ENCODE measurements at regions not wholly inside any gene's neighbourhood (a gene's known extent, or its start where the extent isn't known, plus 50 kb on each side); places are given as distances from the start of the nearest gene placed in this dataset.

DNA sequence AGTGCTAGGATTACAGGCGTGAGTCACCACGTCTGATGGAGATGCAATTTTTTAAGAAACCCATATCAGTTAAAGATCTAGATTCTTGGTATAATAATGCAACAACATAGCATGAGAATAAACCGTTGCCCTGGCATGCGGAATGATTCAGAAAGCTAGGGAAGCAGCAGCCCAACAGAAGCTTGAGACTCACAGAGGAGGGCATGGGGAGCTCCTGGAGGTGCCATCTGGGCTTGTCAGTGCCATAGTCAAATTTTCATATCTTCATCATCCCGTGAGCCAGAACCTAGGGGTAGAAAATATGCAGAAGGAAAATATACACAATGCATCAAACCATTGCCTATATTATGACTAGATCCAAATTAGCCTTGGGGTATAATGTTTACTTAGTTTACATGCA is 118.7 kb upstream of the ADAMTS16 start:
- no peak for TF ChIP-seq POLR2A (IDR thresholded peaks at IDR 0.05)
- TF ChIP-seq, protein P1, sequence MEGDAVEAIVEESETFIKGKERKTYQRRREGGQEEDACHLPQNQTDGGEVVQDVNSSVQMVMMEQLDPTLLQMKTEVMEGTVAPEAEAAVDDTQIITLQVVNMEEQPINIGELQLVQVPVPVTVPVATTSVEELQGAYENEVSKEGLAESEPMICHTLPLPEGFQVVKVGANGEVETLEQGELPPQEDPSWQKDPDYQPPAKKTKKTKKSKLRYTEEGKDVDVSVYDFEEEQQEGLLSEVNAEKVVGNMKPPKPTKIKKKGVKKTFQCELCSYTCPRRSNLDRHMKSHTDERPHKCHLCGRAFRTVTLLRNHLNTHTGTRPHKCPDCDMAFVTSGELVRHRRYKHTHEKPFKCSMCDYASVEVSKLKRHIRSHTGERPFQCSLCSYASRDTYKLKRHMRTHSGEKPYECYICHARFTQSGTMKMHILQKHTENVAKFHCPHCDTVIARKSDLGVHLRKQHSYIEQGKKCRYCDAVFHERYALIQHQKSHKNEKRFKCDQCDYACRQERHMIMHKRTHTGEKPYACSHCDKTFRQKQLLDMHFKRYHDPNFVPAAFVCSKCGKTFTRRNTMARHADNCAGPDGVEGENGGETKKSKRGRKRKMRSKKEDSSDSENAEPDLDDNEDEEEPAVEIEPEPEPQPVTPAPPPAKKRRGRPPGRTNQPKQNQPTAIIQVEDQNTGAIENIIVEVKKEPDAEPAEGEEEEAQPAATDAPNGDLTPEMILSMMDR (IDR thresholded peaks at IDR 0.05), result no peak
- DNase-seq (ENCODE audit: low spot score in 2 of 2), result no peak
- intact Hi-C loops (cut with DNase I; ENCODE audit: low total_unique reads), result no loop called here
- H3K4me3 ChIP-seq (ENCODE audit: low read depth, poor library complexity, severe bottlenecking), result no peak overlapping the region
- WGBS, 2 donors, result 71 to 82% methylated on average over 5 of the region's 5 CpGs

DNA sequence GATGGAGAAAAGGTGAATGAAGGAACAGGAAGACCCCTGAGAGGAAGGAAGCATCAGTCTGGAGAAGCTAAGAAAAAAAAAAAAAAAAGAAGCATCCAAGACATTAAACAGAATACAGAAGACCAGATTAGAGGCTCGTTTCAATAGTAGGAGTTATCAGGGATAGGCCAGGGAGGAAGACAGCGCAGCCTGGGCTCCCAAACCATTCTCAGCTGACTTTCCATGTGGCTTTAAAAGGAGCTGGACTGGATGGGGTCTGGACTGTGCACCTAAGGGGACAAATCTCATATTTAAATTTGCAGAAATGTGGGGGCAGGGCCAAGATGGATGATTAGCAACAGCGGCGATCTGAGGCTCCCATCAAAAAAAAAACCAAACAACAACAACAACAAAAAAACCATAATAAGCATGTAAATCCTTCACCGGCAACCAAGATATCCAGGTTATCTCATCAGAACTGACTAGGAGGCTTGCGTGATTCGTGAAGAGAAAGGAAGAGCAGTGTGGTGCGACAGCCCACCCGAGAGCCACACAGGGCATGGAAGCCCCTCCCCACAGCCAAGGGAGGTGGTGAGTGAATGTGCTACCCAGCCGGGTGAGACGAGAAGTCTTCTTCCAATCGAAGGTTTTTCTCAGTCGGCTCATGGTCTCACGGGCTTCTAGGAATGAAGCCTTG is 114.9 kb upstream of the ADAMTS16 start:
- DNase-seq (ENCODE audit: low spot score in 2 of 2), result no peak
- no peak overlapping the region for H3K4me3 ChIP-seq (ENCODE audit: low read depth, poor library complexity, severe bottlenecking)
- TF ChIP-seq, protein P1 (IDR thresholded peaks at IDR 0.05), result no peak
- no peak for TF ChIP-seq POLR2A (IDR thresholded peaks at IDR 0.05)
- 91 to 92% methylated on average over 14 of the region's 14 CpGs for WGBS, 2 donors
- intact Hi-C loops (cut with DNase I; ENCODE audit: low total_unique reads), result no loop called here

DNA sequence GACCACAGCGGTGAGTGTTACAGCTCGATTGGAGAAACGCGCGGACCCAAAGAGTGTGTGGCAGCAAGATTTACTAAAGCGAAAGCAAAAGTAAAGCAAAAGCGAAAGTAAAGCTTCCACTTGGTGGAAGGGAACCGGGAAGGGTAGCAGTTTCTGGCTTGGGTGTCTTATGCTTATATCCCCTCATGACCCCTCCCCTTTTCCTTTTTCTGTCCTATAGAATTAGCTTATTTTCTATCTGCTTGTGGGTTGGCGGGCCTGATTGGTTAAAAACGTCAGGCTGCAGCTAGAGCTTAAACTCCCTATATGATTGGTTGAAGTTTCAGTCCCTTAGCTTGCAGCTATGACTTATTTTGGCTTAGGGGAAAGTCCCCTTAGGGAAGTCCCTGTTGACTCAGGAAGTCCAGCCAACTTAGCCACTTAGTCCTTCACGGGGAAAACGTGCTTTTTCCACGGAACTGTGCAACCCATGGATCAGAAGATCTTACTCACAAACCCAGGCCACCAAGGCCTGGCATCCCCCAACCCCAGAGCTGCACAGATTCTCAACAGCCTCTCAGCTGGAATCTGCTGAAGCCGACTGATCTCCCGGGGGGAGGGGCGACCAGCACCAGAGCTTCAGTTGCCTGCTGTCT is 114.2 kb upstream of the ADAMTS16 start:
- DNase-seq (ENCODE audit: low spot score in 2 of 2), result no peak
- intact Hi-C loops (cut with DNase I; ENCODE audit: low total_unique reads), result no loop called here
- no peak overlapping the region for H3K4me3 ChIP-seq (ENCODE audit: low read depth, poor library complexity, severe bottlenecking)
- no peak for TF ChIP-seq POLR2A (IDR thresholded peaks at IDR 0.05)
- TF ChIP-seq, protein P1 (IDR thresholded peaks at IDR 0.05), result no peak
- WGBS, 2 donors, result 71 to 82% methylated on average over 15 to 16 of the region's 16 CpGs

DNA sequence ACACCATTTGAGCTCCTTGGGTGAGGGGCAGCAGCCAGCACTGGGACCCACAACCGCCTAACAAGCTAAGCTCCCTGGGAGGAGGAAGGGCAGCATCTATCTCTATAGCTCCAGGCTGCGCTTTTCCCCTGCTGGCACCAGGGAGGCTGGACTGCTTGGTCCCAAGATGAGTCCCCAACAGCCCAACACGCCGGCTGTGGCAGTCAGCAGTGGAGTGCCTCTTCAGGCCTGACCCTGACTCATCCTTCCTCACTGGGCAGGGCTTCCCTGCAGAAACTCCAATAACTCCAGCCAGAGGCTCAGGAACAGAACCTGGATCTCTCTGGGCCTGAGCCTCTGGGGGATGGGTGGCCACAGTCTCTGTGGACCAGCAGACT is 113.7 kb upstream of the ADAMTS16 start:
- 77 to 96% methylated on average over 3 to 4 of the region's 4 CpGs for WGBS, 2 donors
- TF ChIP-seq, protein P1 (IDR thresholded peaks at IDR 0.05), result no peak
- TF ChIP-seq POLR2A (IDR thresholded peaks at IDR 0.05), result no peak
- no peak for DNase-seq (ENCODE audit: low spot score in 2 of 2)
- no peak overlapping the region for H3K4me3 ChIP-seq (ENCODE audit: low read depth, poor library complexity, severe bottlenecking)
- intact Hi-C loops (cut with DNase I; ENCODE audit: low total_unique reads), result no loop called here

DNA sequence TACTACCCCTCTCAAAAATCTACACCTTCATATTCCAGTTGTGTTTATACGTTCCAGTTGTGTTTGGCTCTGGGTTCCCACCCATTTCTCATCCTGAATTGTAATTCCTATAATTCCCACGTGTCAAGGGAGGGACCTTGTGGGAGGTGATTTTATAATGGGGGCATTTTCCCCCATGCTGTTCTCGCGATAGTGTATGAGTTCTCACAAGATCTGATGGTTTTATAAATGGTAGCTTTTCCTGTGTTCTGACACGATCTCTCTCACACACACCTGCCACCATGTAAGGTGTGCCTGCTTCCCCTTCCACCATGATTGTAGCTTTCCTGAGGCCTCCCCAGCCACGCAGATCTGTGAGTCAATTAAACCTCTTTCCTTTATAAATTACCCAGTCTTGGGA is 108.5 kb upstream of the ADAMTS16 start:
- no peak overlapping the region for H3K4me3 ChIP-seq (ENCODE audit: low read depth, poor library complexity, severe bottlenecking)
- DNase-seq (ENCODE audit: low spot score in 2 of 2), result no peak
- TF ChIP-seq POLR2A (IDR thresholded peaks at IDR 0.05), result no peak
- TF ChIP-seq, protein P1 (IDR thresholded peaks at IDR 0.05), result no peak
- intact Hi-C loops (cut with DNase I; ENCODE audit: low total_unique reads), result no loop called here
- 66 to 70% methylated on average over 6 of the region's 6 CpGs for WGBS, 2 donors
